K562 (cell line): ENCODE measurements at regions not wholly inside any gene's neighbourhood (a gene's known extent, or its start where the extent isn't known, plus 50 kb on each side); places are given as distances from the start of the nearest gene placed in this dataset.

ENCODE experiments used
- ATAC-seq: fragments of 200-7000 bp; cut with Tn5 transposase; 3 replicates; pipeline ENCODE4 v1.9.1; 2020; ENCODE audit warnings: moderate library complexity
- BruUV-seq: library from RNA; stranded (reverse); fragments of 400-500 nt; replicated peaks from 2 replicates; lab custom pipeline; 2021; lab: Mats Ljungman, UMichigan
- CTCF ChIA-PET: fragments of 300-600 bp; formaldehyde crosslinking; extraction: SDS; loops from one replicate; lab custom pipeline; 2021; ENCODE audit warnings: low intra/inter-chr PET ratio; lab: Yijun Ruan, JAX
- POLR2A ChIA-PET: fragments of 300-600, 350-650 bp; sonication (Branson Sonifier 250); formaldehyde crosslinking; extraction: SDS; loops from one replicate; lab custom pipeline; 2021; ENCODE audit warnings: antibody characterized with exemption, inconsistent platforms; lab: Yijun Ruan, JAX
- DNase-seq, 4 experiments: peaks; one replicate each; pipeline versions ENCODE4 v3.0.0 to v3.0.0-alpha.2; 2011 to 2018; ENCODE audit warnings: low spot score in 3 of 4, mixed read lengths in 3 of 4; ENCODE audit errors: extremely low read depth in 1 of 4
- FAIRE-seq: peaks from 2 replicates; lab custom pipeline; 2011; peaks lifted over from hg19 to GRCh38; lab: Jason Lieb, UNC
- H2AFZ ChIP-seq: 2 replicates; pipeline ENCODE4 v1.6.0; 2011; ENCODE audit warnings: low read depth, low read length, control low read depth, inconsistent platforms
- H3K27ac ChIP-seq: fragments of 200-600 bp; 3 replicates; pipeline ENCODE4 v1.8.0; 2011; ENCODE audit warnings: low read depth, mild to moderate bottlenecking, control low read depth, inconsistent platforms, low read length, moderate library complexity, mixed read lengths; ENCODE audit errors: extremely low read depth
- H3K27me3 ChIP-seq, 2 experiments: fragments of 300-600 bp in 1 of 2; 2 replicates in 1 of 2; 3 replicates in 1 of 2; pipeline versions ENCODE4 v1.6.0 to v1.8.0; 2011; ENCODE audit warnings: inconsistent platforms in 2 of 2, low read length in 2 of 2, mild to moderate bottlenecking in 1 of 2, mixed read lengths in 1 of 2, moderate library complexity in 1 of 2; ENCODE audit not compliant: control insufficient read depth in 2 of 2, insufficient read depth in 2 of 2
- H3K36me3 ChIP-seq: fragments of 300-600 bp; 3 replicates; pipeline ENCODE4 v1.8.0; 2011; ENCODE audit warnings: mild to moderate bottlenecking, low read length, inconsistent platforms; ENCODE audit not compliant: control insufficient read depth, insufficient read depth
- H3K4me1 ChIP-seq, 2 experiments: fragments of 200-600 bp in 1 of 2; replicated peaks in 1 of 2; 2 replicates in 1 of 2; 3 replicates in 1 of 2; pipeline versions ENCODE4 v1.5.1 to v1.8.0; 2011; ENCODE audit warnings: inconsistent platforms in 2 of 2, low read length in 2 of 2, mild to moderate bottlenecking in 1 of 2, mixed read lengths in 1 of 2, moderate library complexity in 1 of 2; ENCODE audit not compliant: control insufficient read depth in 2 of 2, insufficient read depth in 2 of 2
- H3K4me2 ChIP-seq: 2 replicates; pipeline ENCODE4 v1.6.1; 2011; ENCODE audit warnings: low read length, control low read depth, inconsistent platforms, mixed read lengths; ENCODE audit not compliant: insufficient read depth
- H3K4me3 ChIP-seq: fragments of 200-600 bp; sonication (generic), shearing (Covaris generic); 2 replicates; pipeline ENCODE4 v1.5.1; 2016; ENCODE audit warnings: control low read depth, inconsistent platforms
- H3K79me2 ChIP-seq: fragments of 200-600 bp; 3 replicates; pipeline ENCODE4 v1.8.0; 2011; ENCODE audit warnings: low read length, inconsistent platforms; ENCODE audit not compliant: control insufficient read depth, insufficient read depth
- H3K9ac ChIP-seq, 2 experiments: 2 replicates each; pipeline versions ENCODE4 v1.6.0 to v1.6.1; 2011; ENCODE audit warnings: low read depth in 2 of 2, low read length in 2 of 2, control low read depth in 1 of 2, inconsistent platforms in 1 of 2, mild to moderate bottlenecking in 1 of 2, mixed read lengths in 1 of 2; ENCODE audit not compliant: insufficient read depth in 1 of 2
- H3K9me1 ChIP-seq: one replicate; pipeline ENCODE4 v1.6.0; 2011; ENCODE audit warnings: inconsistent platforms, mild to moderate bottlenecking, low read length, moderate library complexity; ENCODE audit not compliant: control insufficient read depth, insufficient read depth
- H3K9me3 ChIP-seq: replicated peaks from 2 replicates; pipeline ENCODE4 v1.5.1; 2011; ENCODE audit warnings: low read depth, low read length, inconsistent platforms; ENCODE audit not compliant: control insufficient read depth, insufficient read depth
- H4K20me1 ChIP-seq: replicated peaks from 2 replicates; pipeline ENCODE4 v1.6.1; 2011; ENCODE audit warnings: low read length, inconsistent platforms, mixed read lengths; ENCODE audit not compliant: control insufficient read depth, insufficient read depth
- C11orf30 ChIP-seq: fragments of 450-650 bp; IDR thresholded peaks from 2 replicates; pipeline ENCODE4 v1.6.1; 2016; ENCODE audit warnings: low read depth, mild to moderate bottlenecking
- CC2D1A ChIP-seq: fragments of 450-650 bp; IDR thresholded peaks from 2 replicates; pipeline ENCODE4 v1.6.1; 2017; ENCODE audit warnings: mild to moderate bottlenecking
- DPF2 ChIP-seq: fragments of 450-650 bp; IDR thresholded peaks from 2 replicates; pipeline ENCODE4 v1.6.1; 2016
- EP400 ChIP-seq: fragments of 450-650 bp; IDR thresholded peaks from 2 replicates; pipeline ENCODE4 v1.6.1; 2017; ENCODE audit warnings: antibody characterized with exemption, mild to moderate bottlenecking, moderate library complexity
- KHSRP ChIP-seq: fragments of 450-650 bp; IDR thresholded peaks from 2 replicates; pipeline ENCODE4 v1.6.1; 2017
- NFE2 ChIP-seq: IDR thresholded peaks from 2 replicates; pipeline ENCODE4 v1.6.1; 2014; ENCODE audit warnings: antibody characterized with exemption, low read depth
- PHF20 ChIP-seq: fragments of 450-650 bp; IDR thresholded peaks from 2 replicates; pipeline ENCODE4 v1.6.1; 2018; ENCODE audit not compliant: partially characterized antibody
- PRMT5 ChIP-seq: sonication (generic); formaldehyde crosslinking; IDR thresholded peaks from 2 replicates; pipeline ENCODE4 v1.5.0; 2020; ENCODE audit warnings: missing genetic modification reagents
- SOX6 ChIP-seq: fragments of 450-650 bp; IDR thresholded peaks from 2 replicates; pipeline ENCODE4 v1.6.1; 2014; ENCODE audit warnings: mild to moderate bottlenecking
- WHSC1 ChIP-seq: IDR thresholded peaks from one replicate; pipeline ENCODE4 v1.6.1; 2012; ENCODE audit warnings: low read length, control low read depth, inconsistent platforms
- ZNF764 ChIP-seq: fragments of 250-450 bp; sonication (Bioruptor Pico); IDR thresholded peaks from 2 replicates; pipeline ENCODE4 v1.4.0; 2020; ENCODE audit warnings: low read depth, mild to moderate bottlenecking, moderate library complexity
- WGBS: fragments of 100-300 bp; shearing (Covaris generic); methylation state at CpG from one replicate; pipeline ENCODE4 v1.1.6; 2016; ENCODE audit warnings: low coverage, mixed read lengths; ENCODE audit not compliant: insufficient coverage; ENCODE audit errors: missing lambda C conversion rate; 5-methylcytosine and 5-hydroxymethylcytosine counted together
- in situ Hi-C: fragments of 300-500 bp; cut with MboI; formaldehyde crosslinking; loops from 4 replicates; pipeline ENCODE4 v1.15.0; 2018; ENCODE audit warnings: inconsistent platforms, mixed read lengths
- intact Hi-C: fragments of 100-400 bp; cut with micrococcal nuclease; formaldehyde crosslinking; loops from 2 replicates; pipeline ENCODE4 v1.14.2; 2022
- TF ChIP-seq, protein P1 (sequence below): fragments of 450-650 bp; IDR thresholded peaks from 2 replicates; pipeline ENCODE4 v1.6.1; 2018; ENCODE audit warnings: mild to moderate bottlenecking, low read depth; ENCODE audit not compliant: partially characterized antibody
- TF ChIP-seq, protein P2 (sequence below): fragments of 150-350 bp; IDR thresholded peaks from 2 replicates; pipeline ENCODE4 v1.6.1; 2014; ENCODE audit warnings: low read depth, mild to moderate bottlenecking, low read length, borderline replicate concordance
- TF ChIP-seq, protein P3 (sequence below), 2 experiments: fragments of 450-650 bp in 1 of 2; IDR thresholded peaks; 2 replicates each; pipeline ENCODE4 v1.6.1; 2011 to 2017; ENCODE audit warnings: low read depth in 2 of 2, antibody characterized with exemption in 1 of 2, borderline replicate concordance in 1 of 2, low read length in 1 of 2, mild to moderate bottlenecking in 1 of 2, mixed read lengths in 1 of 2; ENCODE audit not compliant: control insufficient read depth in 1 of 2

DNA sequence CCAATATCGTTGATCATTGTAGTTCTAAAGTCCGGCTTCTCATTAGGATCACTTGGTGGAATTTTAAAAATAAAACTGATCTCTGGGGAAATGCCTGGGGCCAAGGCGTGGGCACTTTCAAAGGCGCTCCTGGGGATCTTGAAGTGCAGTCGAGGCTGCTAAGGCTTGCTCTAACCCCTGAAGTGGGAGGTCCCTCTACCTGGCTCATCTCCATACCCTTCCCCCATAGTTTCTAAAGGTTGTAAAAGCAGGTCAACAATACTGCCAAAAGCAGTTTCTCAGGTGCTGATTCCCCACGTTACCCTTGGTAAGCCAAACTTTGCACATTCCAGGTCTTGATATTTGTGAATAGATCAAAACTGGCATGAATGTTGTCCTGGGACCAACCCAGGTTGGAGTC is 79.0 kb upstream of the SP8 start:
- H3K9ac ChIP-seq, result no peak overlapping the region
- FAIRE-seq, result no peak
- no peak overlapping the region for H3K4me3 ChIP-seq
- 6% methylated on average over 6 of the region's 6 CpGs for WGBS
- H3K27ac ChIP-seq, result no peak overlapping the region
- H3K27me3 ChIP-seq, result no peaks in the 10 kb centered on the region
- in situ Hi-C loops, result no loop called here
- no peak overlapping the region for H3K4me2 ChIP-seq
- ChIA-PET CTCF (no interaction called here), POLR2A (interaction anchor here (0.6 kb wide), 1 partner anchor 105 kb away, joined by 3 read pairs; no protein-coding TSS in a partner anchor)
- no peaks in the 10 kb centered on the region for H3K79me2 ChIP-seq
- TF ChIP-seq SOX6, result no peak
- no peak for TF ChIP-seq ZNF764 (CRISPR knock-in tag)
- TF ChIP-seq PHF20, result no peak
- TF ChIP-seq, protein P1, sequence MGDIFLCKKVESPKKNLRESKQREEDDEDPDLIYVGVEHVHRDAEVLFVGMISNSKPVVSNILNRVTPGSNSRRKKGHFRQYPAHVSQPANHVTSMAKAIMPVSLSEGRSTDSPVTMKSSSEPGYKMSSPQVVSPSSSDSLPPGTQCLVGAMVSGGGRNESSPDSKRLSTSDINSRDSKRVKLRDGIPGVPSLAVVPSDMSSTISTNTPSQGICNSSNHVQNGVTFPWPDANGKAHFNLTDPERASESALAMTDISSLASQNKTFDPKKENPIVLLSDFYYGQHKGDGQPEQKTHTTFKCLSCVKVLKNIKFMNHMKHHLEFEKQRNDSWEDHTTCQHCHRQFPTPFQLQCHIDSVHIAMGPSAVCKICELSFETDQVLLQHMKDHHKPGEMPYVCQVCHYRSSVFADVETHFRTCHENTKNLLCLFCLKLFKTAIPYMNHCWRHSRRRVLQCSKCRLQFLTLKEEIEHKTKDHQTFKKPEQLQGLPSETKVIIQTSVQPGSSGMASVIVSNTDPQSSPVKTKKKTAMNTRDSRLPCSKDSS, result no peak
- TF ChIP-seq PRMT5 (CRISPR knock-in tag), result no peak
- TF ChIP-seq KHSRP, result no peak
- TF ChIP-seq, protein P2, sequence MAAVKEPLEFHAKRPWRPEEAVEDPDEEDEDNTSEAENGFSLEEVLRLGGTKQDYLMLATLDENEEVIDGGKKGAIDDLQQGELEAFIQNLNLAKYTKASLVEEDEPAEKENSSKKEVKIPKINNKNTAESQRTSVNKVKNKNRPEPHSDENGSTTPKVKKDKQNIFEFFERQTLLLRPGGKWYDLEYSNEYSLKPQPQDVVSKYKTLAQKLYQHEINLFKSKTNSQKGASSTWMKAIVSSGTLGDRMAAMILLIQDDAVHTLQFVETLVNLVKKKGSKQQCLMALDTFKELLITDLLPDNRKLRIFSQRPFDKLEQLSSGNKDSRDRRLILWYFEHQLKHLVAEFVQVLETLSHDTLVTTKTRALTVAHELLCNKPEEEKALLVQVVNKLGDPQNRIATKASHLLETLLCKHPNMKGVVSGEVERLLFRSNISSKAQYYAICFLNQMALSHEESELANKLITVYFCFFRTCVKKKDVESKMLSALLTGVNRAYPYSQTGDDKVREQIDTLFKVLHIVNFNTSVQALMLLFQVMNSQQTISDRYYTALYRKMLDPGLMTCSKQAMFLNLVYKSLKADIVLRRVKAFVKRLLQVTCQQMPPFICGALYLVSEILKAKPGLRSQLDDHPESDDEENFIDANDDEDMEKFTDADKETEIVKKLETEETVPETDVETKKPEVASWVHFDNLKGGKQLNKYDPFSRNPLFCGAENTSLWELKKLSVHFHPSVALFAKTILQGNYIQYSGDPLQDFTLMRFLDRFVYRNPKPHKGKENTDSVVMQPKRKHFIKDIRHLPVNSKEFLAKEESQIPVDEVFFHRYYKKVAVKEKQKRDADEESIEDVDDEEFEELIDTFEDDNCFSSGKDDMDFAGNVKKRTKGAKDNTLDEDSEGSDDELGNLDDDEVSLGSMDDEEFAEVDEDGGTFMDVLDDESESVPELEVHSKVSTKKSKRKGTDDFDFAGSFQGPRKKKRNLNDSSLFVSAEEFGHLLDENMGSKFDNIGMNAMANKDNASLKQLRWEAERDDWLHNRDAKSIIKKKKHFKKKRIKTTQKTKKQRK, result no peak
- TF ChIP-seq EP400, result no peak
- TF ChIP-seq C11orf30, result no peak
- TF ChIP-seq WHSC1, result no peak
- no peak for TF ChIP-seq CC2D1A
- TF ChIP-seq, protein P3, sequence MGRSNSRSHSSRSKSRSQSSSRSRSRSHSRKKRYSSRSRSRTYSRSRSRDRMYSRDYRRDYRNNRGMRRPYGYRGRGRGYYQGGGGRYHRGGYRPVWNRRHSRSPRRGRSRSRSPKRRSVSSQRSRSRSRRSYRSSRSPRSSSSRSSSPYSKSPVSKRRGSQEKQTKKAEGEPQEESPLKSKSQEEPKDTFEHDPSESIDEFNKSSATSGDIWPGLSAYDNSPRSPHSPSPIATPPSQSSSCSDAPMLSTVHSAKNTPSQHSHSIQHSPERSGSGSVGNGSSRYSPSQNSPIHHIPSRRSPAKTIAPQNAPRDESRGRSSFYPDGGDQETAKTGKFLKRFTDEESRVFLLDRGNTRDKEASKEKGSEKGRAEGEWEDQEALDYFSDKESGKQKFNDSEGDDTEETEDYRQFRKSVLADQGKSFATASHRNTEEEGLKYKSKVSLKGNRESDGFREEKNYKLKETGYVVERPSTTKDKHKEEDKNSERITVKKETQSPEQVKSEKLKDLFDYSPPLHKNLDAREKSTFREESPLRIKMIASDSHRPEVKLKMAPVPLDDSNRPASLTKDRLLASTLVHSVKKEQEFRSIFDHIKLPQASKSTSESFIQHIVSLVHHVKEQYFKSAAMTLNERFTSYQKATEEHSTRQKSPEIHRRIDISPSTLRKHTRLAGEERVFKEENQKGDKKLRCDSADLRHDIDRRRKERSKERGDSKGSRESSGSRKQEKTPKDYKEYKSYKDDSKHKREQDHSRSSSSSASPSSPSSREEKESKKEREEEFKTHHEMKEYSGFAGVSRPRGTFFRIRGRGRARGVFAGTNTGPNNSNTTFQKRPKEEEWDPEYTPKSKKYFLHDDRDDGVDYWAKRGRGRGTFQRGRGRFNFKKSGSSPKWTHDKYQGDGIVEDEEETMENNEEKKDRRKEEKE (IDR thresholded peaks at IDR 0.05; ENCODE audit: borderline replicate concordance in 1 of 2, control insufficient read depth in 1 of 2, low read depth in 2 of 2, low read length in 1 of 2), result no peak
- no peak for TF ChIP-seq DPF2
- no peak for TF ChIP-seq NFE2
- no peaks in the 10 kb centered on the region for H3K9me3 ChIP-seq
- H2AFZ ChIP-seq, result no peak overlapping the region
- no peaks in the 10 kb centered on the region for H3K9me1 ChIP-seq
- no peaks in the 10 kb centered on the region for H3K4me1 ChIP-seq
- intact Hi-C loops, result no loop called here
- no peaks in the 10 kb centered on the region for H4K20me1 ChIP-seq
- ATAC-seq, result no peak
- no peak for DNase-seq
- H3K36me3 ChIP-seq, result no peaks in the 10 kb centered on the region
- BruUV-seq, result no TSS peak
